ENCODE measurements at regions not wholly inside any gene's neighbourhood (a gene's known extent, or its start where the extent isn't known, plus 50 kb on each side); places are given as distances from the start of the nearest gene placed in this dataset.
A peak's percentile ranks its signal among the peaks of the same experiment; 100 is the strongest.

DNA sequence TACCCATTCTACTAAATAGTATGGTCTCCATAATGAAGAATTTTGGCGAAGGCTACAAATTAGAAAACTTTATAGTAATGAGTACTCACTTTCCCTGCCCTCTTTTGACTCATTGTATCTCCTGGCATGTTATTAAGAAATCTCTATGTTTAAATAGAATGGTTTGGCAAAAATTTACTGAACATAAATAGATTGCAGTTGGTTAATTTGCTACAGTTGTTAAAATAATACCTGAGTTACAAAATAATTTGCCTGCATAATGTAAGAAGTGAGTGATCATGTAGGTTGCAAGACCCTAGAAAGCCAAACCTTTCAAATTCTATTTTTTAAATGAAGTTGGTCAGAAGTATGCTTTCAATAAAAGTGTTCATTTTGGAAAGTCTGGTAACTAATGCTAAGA lies 176.8 kb upstream of the AHR start:
- intact Hi-C loops (cut with micrococcal nuclease) = no loop called here
- TF ChIP-seq CTCF (IDR thresholded peaks at IDR 0.05) = no peak
- TF ChIP-seq EZH2 (IDR thresholded peaks at IDR 0.05; ENCODE audit: borderline replicate concordance, insufficient read depth, low read depth, low read length, poor library complexity, severe bottlenecking) = no peak

GRCh38 chr7:17123020-17123419 lies 175.4 kb upstream of the AHR start:
- peaks cover 0 to 7% of the 10 kb centered on the region in 2 donors for H3K4me1 ChIP-seq (ENCODE audit: control insufficient read depth in 2 of 2, insufficient read depth in 2 of 2, low read length in 2 of 2)
- Mint-ChIP-seq H3K9me3 (ENCODE audit: insufficient read depth) (no peaks in the 10 kb centered on the region), H3K27me3 (no peaks in the 10 kb centered on the region), H3K27ac (no peak overlapping the region), H3K4me3 (peak overlapping the region; percentile 56), H3K4me1 (peaks cover 15% of the 10 kb centered on the region)
- H3K36me3 ChIP-seq (replicated peaks in 1 of 2; ENCODE audit: control extremely low read depth in 1 of 2, control insufficient read depth in 1 of 2, extremely low read depth in 1 of 2, insufficient read depth in 2 of 2, low read length in 1 of 2) = no peaks in the 10 kb centered on the region
- CTCF ChIA-PET = no interaction called here
- H3K4me2 ChIP-seq (replicated peaks; ENCODE audit: low read depth, low read length, poor library complexity, severe bottlenecking) = peak overlapping the region; percentile 3
- DNase-seq (peak; percentile 23), ATAC-seq (ENCODE audit: low read depth) (no peak)
- no peak overlapping the region for H3K4me3 ChIP-seq (ENCODE audit: control extremely low read depth in 1 of 5, extremely low read depth in 1 of 5, insufficient read depth in 1 of 5, low read depth in 2 of 5, low read length in 4 of 5)
- no peaks in the 10 kb centered on the region for H4K20me1 ChIP-seq (ENCODE audit: control insufficient read depth, insufficient read depth, low read length, poor library complexity, severe bottlenecking)
- POLR2A ChIA-PET = no interaction called here
- TF ChIP-seq EZH2 (IDR thresholded peaks at IDR 0.05; ENCODE audit: borderline replicate concordance, insufficient read depth, low read depth, low read length, poor library complexity, severe bottlenecking) (no peak), CTCF (IDR thresholded peaks at IDR 0.05) (no peak)
- H2AFZ ChIP-seq (ENCODE audit: insufficient read depth, low read depth, low read length, poor library complexity, severe bottlenecking) = no peak overlapping the region
- H3K9ac ChIP-seq (ENCODE audit: low read length) = peak overlapping the region; percentile 10
- intact Hi-C loops (cut with micrococcal nuclease) = no loop called here
- no peaks in the 10 kb centered on the region for H3K79me2 ChIP-seq (ENCODE audit: control insufficient read depth, insufficient read depth, low read length)
- H3K9me3 ChIP-seq (ENCODE audit: control extremely low read depth in 1 of 3, control insufficient read depth in 2 of 3, insufficient read depth in 1 of 3, low read length in 2 of 3) = no peaks in the 10 kb centered on the region
- no peaks in the 10 kb centered on the region for H3K27me3 ChIP-seq (replicated peaks in 1 of 4; ENCODE audit: control extremely low read depth in 1 of 4, control insufficient read depth in 3 of 4, insufficient read depth in 4 of 4, low read length in 3 of 4)
- H3K27ac ChIP-seq (ENCODE audit: low read length in 2 of 2) = no peak overlapping the region
- WGBS (ENCODE audit: insufficient coverage) = 0% methylated on average over 1 of the region's 4 CpGs

More for the DNA sequence above, 176.8 kb upstream of the AHR start:
- Histone ChIP-seq H3K4me2 (replicated peaks; ENCODE audit: low read depth, low read length, poor library complexity, severe bottlenecking) (no peak overlapping the region), H4K20me1 (ENCODE audit: control insufficient read depth, insufficient read depth, low read length, poor library complexity, severe bottlenecking) (no peaks in the 10 kb centered on the region), H2AFZ (ENCODE audit: insufficient read depth, low read depth, low read length, poor library complexity, severe bottlenecking) (no peak overlapping the region), H3K79me2 (ENCODE audit: control insufficient read depth, insufficient read depth, low read length) (no peaks in the 10 kb centered on the region), H3K27ac (ENCODE audit: low read length in 2 of 2) (no peak overlapping the region), H3K36me3 (replicated peaks in 1 of 2; ENCODE audit: control extremely low read depth in 1 of 2, control insufficient read depth in 1 of 2, extremely low read depth in 1 of 2, insufficient read depth in 2 of 2, low read length in 1 of 2) (no peaks in the 10 kb centered on the region), H3K27me3 (replicated peaks in 1 of 4; ENCODE audit: control extremely low read depth in 1 of 4, control insufficient read depth in 3 of 4, insufficient read depth in 4 of 4, low read length in 3 of 4) (no peaks in the 10 kb centered on the region), H3K4me3 (ENCODE audit: control extremely low read depth in 1 of 5, extremely low read depth in 1 of 5, insufficient read depth in 1 of 5, low read depth in 2 of 5, low read length in 4 of 5) (no peak overlapping the region), H3K9ac (ENCODE audit: low read length) (no peak overlapping the region), H3K4me1 (ENCODE audit: control insufficient read depth in 2 of 2, insufficient read depth in 2 of 2, low read length in 2 of 2) (peaks cover 0 to 7% of the 10 kb centered on the region in 2 donors), H3K9me3 (ENCODE audit: control extremely low read depth in 1 of 3, control insufficient read depth in 2 of 3, insufficient read depth in 1 of 3, low read length in 2 of 3) (no peaks in the 10 kb centered on the region)
- DNase-seq (no peak), ATAC-seq (ENCODE audit: low read depth) (no peak)
- no CpG with 5 or more reads among the region's 1 CpG for WGBS (ENCODE audit: insufficient coverage)
- Mint-ChIP-seq H3K4me1 (peaks cover 12% of the 10 kb centered on the region), H3K27ac (no peak overlapping the region), H3K4me3 (no peak overlapping the region), H3K9me3 (ENCODE audit: insufficient read depth) (no peaks in the 10 kb centered on the region), H3K27me3 (no peaks in the 10 kb centered on the region)
- ChIA-PET POLR2A (no interaction called here), CTCF (no interaction called here)

Measured in B cell (primary cell).